ENCODE measurements at regions not wholly inside any gene's neighbourhood (a gene's known extent, or its start where the extent isn't known, plus 50 kb on each side); places are given as distances from the start of the nearest gene placed in this dataset.
"Not testable (repeated sequence)": the region's sequence is repeated elsewhere in the genome, so short reads cannot be mapped to it uniquely, and the experiment has no call there.

DNA sequence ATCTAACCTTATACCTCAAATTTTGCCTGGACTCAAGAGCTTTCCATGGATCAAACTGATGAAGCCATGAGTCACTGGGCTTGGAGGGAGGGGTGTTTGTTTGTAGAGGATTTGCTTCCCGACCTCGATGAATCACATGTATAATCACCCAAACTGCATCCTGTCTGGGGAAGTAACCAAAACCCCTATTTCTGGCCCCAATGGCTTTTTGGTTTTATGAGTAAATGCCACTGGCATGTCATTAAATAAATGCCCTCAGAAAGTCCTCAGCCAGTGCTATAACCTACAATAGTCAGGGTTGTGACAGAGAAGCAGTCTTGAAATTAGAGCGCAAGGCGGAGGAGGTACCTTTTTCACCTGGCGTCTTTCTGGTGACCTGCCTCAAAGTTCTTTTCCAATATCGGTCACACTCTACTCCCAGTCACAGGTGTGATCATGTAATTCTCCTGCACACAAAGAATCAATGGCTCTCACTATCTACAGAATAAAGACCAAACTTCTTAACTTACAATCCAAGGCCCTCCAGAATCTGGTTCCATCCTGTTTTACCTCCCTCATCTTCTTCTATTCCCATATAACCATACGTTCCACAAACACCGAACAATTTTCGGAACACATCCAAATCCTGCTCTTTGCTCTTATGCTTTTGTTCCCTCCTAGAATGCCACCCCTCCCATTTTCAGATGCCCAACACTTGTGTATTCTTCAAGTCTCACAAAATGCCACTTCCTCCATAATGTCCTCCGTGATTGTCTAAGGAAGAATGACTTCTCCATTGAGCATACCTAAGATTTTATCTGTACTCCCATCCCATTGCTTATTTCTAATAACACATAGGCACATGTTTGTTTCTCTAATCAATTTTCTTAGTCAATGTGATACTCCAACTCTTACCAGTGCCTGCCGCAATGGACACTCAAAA is 81.3 kb upstream of the BLID start:
- Histone ChIP-seq H3K4me2 (ENCODE audit: low read length) (peak overlapping the region; percentile 68), H3F3A (ENCODE audit: low read length, unreplicated experiment) (peaks cover 3% of the 10 kb centered on the region), H3K4me1 (ENCODE audit: insufficient read depth, low read length) (peaks cover 80% of the 10 kb centered on the region), H3K27me3 (ENCODE audit: low read length) (no peaks in the 10 kb centered on the region), H3K4me3 (ENCODE audit: low read length) (peak overlapping the region; percentile 16), H3K79me2 (ENCODE audit: low read length) (peaks cover 89% of the 10 kb centered on the region), H3K27ac (ENCODE audit: low read length) (peak overlapping the region; percentile 94), H3K9ac (ENCODE audit: low read length) (peak overlapping the region; percentile 76), H3K9me3 (ENCODE audit: low read length) (no peaks in the 10 kb centered on the region), H3K9me2 (replicated peaks; ENCODE audit: low read length) (no peaks in the 10 kb centered on the region), H4K20me1 (ENCODE audit: low read length) (no peaks in the 10 kb centered on the region), H2AFZ (ENCODE audit: low read length) (no peak overlapping the region), H3K36me3 (ENCODE audit: low read depth, low read length) (no peaks in the 10 kb centered on the region)
- intact Hi-C loops (cut with micrococcal nuclease), result loop anchor here (1.0 kb wide), 3 partner anchors 8 to 40 kb away; no protein-coding TSS in a partner anchor
- ChIA-PET POLR2A (ENCODE audit: unreplicated experiment) (interaction anchor here (0.7 to 1.3 kb wide), 2 partner anchors 17 to 32 kb away, joined by 22 to 30 read pairs; no protein-coding TSS in a partner anchor), CTCF (interaction anchor here (1.0 to 1.2 kb wide), 3 partner anchors 17 to 542 kb away, joined by 3 to 5 read pairs (median 3); no protein-coding TSS in a partner anchor)
- TF ChIP-seq EZH2phosphoT487 (IDR thresholded peaks at IDR 0.05; ENCODE audit: borderline replicate concordance, low read length), result no peak
- ATAC-seq (peak; percentile 75), DNase-seq (peak; percentile 100)
- BruUV-seq (replicated peaks), result TSS peak; percentile 92

DNA sequence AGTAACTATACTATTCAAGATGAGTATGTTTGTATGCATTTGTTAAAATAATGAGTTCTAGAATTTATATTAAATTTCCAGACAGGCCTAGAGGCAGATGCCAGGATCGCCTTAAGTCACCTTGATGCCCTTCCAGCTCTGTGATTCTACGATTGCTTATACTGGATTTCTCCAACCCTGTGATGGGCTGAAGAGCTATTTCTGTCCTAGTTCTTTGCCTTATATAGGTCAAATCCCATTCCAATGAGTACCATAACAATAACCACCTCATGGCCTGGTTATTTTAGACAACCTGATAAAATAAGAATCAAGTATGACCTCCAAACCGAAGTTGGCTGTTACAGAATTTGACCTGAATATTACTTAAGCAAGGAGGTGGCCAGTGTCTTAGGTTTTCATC is 79.8 kb upstream of the BLID start:
- DNase-seq (no peak), ATAC-seq (no peak)
- CTCF ChIA-PET, result no interaction called here
- Histone ChIP-seq H3K9me2 (replicated peaks; ENCODE audit: low read length) (no peaks in the 10 kb centered on the region), H3K9ac (ENCODE audit: low read length) (peak overlapping the region; percentile 76), H3K27me3 (ENCODE audit: low read length) (no peaks in the 10 kb centered on the region), H3K4me1 (ENCODE audit: insufficient read depth, low read length) (peaks cover 81% of the 10 kb centered on the region), H4K20me1 (ENCODE audit: low read length) (no peaks in the 10 kb centered on the region), H3F3A (ENCODE audit: low read length, unreplicated experiment) (peaks cover 3% of the 10 kb centered on the region), H2AFZ (ENCODE audit: low read length) (no peak overlapping the region), H3K36me3 (ENCODE audit: low read depth, low read length) (peaks cover 3% of the 10 kb centered on the region; the same call in 1 of the 2 replicates), H3K4me2 (ENCODE audit: low read length) (peak overlapping the region; percentile 68), H3K79me2 (ENCODE audit: low read length) (peaks cover 88% of the 10 kb centered on the region), H3K9me3 (ENCODE audit: low read length) (no peaks in the 10 kb centered on the region), H3K27ac (ENCODE audit: low read length) (peak overlapping the region; percentile 94), H3K4me3 (ENCODE audit: low read length) (no peak overlapping the region)
- BruUV-seq (replicated peaks), result no TSS peak
- POLR2A ChIA-PET (ENCODE audit: unreplicated experiment), result interaction anchor here (0.6 kb wide), 1 partner anchor 15 kb away, joined by 6 read pairs; no protein-coding TSS in a partner anchor
- intact Hi-C loops (cut with micrococcal nuclease), result no loop called here
- TF ChIP-seq EZH2phosphoT487 (IDR thresholded peaks at IDR 0.05; ENCODE audit: borderline replicate concordance, low read length) (no peak), CTCF (conservative IDR thresholded peaks at IDR 0.05; ENCODE audit: low read depth, low read length) (no peak), EZH2 (IDR thresholded peaks at IDR 0.05; ENCODE audit: low read length, unreplicated experiment) (no peak)

DNA sequence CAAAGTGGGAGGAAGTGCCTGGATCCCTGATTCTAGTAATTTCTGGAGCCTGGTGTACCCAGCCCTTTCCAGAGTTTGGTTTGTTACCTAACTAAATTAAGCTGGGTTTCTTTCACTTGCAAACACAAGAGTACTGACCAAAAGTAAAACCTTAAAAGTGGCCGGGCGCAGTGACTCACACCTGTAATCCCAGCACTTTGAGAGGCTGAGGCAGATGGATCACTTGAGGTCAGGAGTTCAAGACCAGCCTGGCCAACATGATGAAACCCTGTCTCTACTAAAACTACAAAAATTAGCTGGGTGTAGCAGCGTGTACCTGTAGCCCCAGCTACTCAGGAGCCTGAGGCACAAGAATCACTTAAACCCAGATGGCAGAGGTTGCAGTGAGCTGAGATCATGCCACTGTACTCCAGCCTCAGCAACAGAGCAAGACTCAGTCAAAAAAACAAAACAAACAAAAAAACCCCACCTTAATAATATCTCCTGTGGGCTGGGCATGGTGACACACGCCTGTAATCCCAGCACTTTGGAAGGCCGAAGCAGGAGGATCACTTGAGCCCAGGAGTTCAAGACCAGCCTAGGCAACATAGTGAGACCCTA is 78.0 kb upstream of the BLID start:
- H4K20me1 ChIP-seq (ENCODE audit: low read length); H3K27me3 ChIP-seq (ENCODE audit: low read length); H3K36me3 ChIP-seq (ENCODE audit: low read depth, low read length); H3K4me2 ChIP-seq (ENCODE audit: low read length); BruUV-seq (replicated peaks); ATAC-seq; H2AFZ ChIP-seq (ENCODE audit: low read length); POLR2A ChIA-PET (ENCODE audit: unreplicated experiment); H3F3A ChIP-seq (ENCODE audit: low read length, unreplicated experiment); H3K4me3 ChIP-seq (ENCODE audit: low read length); H3K9me2 ChIP-seq (replicated peaks; ENCODE audit: low read length); intact Hi-C loops (cut with micrococcal nuclease); H3K9me3 ChIP-seq (ENCODE audit: low read length): not testable (repeated sequence)
- DNase-seq, result peak; percentile 55
- Histone ChIP-seq H3K9ac (ENCODE audit: low read length) (peak overlapping the region; percentile 19; the same call in 1 of the 2 replicates), H3K4me1 (ENCODE audit: insufficient read depth, low read length) (peaks cover 83% of the 10 kb centered on the region), H3K27ac (ENCODE audit: low read length) (peak overlapping the region; percentile 94), H3K79me2 (ENCODE audit: low read length) (peaks cover 84% of the 10 kb centered on the region)
- CTCF ChIA-PET, result interaction anchor here (0.7 kb wide), 1 partner anchor 14 kb away, joined by 3 read pairs; no protein-coding TSS in a partner anchor

Measured in PC-3 (cell line).